Mammary epithelial cell (primary cell): ENCODE measurements at regions not wholly inside any gene's neighbourhood (a gene's known extent, or its start where the extent isn't known, plus 50 kb on each side); places are given as distances from the start of the nearest gene placed in this dataset.

ENCODE experiments used
- EZH2 ChIP-seq: IDR thresholded peaks from 2 replicates; pipeline ENCODE4 v1.6.1; 2012; ENCODE audit warnings: low read length, inconsistent platforms, borderline replicate concordance
- TF ChIP-seq, protein P1 (sequence below), 2 donors: IDR thresholded peaks in 1 of 2; conservative IDR thresholded peaks in 1 of 2; 2 replicates each; pipeline ENCODE4 v1.5.1; 2011 to 2012; ENCODE audit warnings: inconsistent platforms in 2 of 2, low read length in 2 of 2, mild to moderate bottlenecking in 2 of 2, control low read depth in 1 of 2, low read depth in 1 of 2; ENCODE audit not compliant: insufficient read depth in 1 of 2; ENCODE audit errors: extremely low read depth in 1 of 2

DNA sequence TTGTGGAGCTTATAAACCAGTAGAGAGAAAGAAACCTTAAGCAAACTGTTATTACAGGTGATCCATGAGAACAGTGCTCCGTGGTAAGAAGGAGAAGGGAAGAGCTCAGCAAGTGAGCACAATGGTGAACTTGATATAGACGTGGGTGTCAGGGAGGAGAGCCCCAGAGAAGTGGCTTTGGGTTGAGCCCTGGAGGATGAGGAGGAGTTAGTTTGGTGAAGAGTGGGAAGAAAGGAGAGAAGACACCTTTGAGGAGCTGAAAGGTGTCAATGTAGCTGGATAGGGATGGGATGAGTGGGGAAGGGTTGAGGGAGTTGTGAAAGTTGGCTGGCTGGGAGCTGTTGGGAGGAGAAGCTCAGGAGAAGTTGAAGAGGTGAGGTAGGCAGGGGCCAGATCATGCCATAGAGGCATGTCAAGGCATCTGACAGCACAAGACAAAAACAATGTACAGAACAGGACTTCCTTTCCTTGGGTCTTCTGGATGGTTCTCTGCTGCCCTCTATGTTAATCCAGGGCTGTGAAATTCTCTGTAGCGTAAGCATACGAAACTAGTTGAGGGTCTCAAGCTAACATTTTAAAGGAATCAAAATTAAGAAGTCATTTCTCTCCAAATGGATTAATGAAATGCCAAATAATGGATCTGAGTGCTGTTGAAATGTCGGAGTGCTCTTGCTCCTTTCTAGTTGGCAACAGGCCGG, 501.9 kb downstream of the KDM4C start:
- TF ChIP-seq, protein P1, sequence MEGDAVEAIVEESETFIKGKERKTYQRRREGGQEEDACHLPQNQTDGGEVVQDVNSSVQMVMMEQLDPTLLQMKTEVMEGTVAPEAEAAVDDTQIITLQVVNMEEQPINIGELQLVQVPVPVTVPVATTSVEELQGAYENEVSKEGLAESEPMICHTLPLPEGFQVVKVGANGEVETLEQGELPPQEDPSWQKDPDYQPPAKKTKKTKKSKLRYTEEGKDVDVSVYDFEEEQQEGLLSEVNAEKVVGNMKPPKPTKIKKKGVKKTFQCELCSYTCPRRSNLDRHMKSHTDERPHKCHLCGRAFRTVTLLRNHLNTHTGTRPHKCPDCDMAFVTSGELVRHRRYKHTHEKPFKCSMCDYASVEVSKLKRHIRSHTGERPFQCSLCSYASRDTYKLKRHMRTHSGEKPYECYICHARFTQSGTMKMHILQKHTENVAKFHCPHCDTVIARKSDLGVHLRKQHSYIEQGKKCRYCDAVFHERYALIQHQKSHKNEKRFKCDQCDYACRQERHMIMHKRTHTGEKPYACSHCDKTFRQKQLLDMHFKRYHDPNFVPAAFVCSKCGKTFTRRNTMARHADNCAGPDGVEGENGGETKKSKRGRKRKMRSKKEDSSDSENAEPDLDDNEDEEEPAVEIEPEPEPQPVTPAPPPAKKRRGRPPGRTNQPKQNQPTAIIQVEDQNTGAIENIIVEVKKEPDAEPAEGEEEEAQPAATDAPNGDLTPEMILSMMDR (conservative IDR thresholded peaks at IDR 0.05 in 1 of 2, IDR thresholded peaks at IDR 0.05 in 1 of 2; ENCODE audit: extremely low read depth in 1 of 2, insufficient read depth in 1 of 2, low read depth in 1 of 2, low read length in 2 of 2): peak in 1 of 2 donors; percentile 26
- no peak for TF ChIP-seq EZH2
